DND-41 (cell line): ENCODE measurements at regions not wholly inside any gene's neighbourhood (a gene's known extent, or its start where the extent isn't known, plus 50 kb on each side); places are given as distances from the start of the nearest gene placed in this dataset.

ENCODE experiments used
- ATAC-seq: fragments of 200-7000 bp; cut with Tn5 transposase; 3 replicates; pipeline ENCODE4 v1.9.1; 2021; ENCODE audit warnings: low read depth; ENCODE audit not compliant: insufficient read depth
- DNase-seq: peaks from one replicate; pipeline ENCODE4 v3.0.0-alpha.2; 2020
- H2AFZ ChIP-seq: 2 replicates; pipeline ENCODE4 v1.6.0; 2012; ENCODE audit warnings: low read depth, low read length
- H3K27ac ChIP-seq: 2 replicates; pipeline ENCODE4 v1.5.1; 2012; ENCODE audit warnings: low read length, inconsistent platforms
- H3K27me3 ChIP-seq: fragments of 200-600 bp; sonication (generic); 2 replicates; pipeline ENCODE4 v1.6.0; 2012; ENCODE audit warnings: low read length, mild to moderate bottlenecking, inconsistent platforms; ENCODE audit not compliant: insufficient read depth, poor library complexity
- H3K36me3 ChIP-seq: 2 replicates; pipeline ENCODE4 v1.5.1; 2012; ENCODE audit warnings: low read length, inconsistent platforms; ENCODE audit not compliant: insufficient read depth
- H3K4me1 ChIP-seq: 2 replicates; pipeline ENCODE4 v1.5.1; 2012; ENCODE audit warnings: mild to moderate bottlenecking, low read length; ENCODE audit not compliant: insufficient read depth
- H3K4me2 ChIP-seq: 2 replicates; pipeline ENCODE4 v1.6.0; 2012; ENCODE audit warnings: mild to moderate bottlenecking, moderate library complexity, low read length, inconsistent platforms; ENCODE audit not compliant: insufficient read depth
- H3K4me3 ChIP-seq, 2 experiments: fragments of 200-600 bp in 1 of 2; shearing (Covaris generic) in 1 of 2; 2 replicates each; pipeline ENCODE4 v1.5.1; 2012 to 2016; ENCODE audit warnings: inconsistent platforms in 2 of 2, low read length in 2 of 2, mild to moderate bottlenecking in 2 of 2, low read depth in 1 of 2, moderate library complexity in 1 of 2
- H3K79me2 ChIP-seq: 2 replicates; pipeline ENCODE4 v1.6.0; 2012; ENCODE audit warnings: low read length, inconsistent platforms; ENCODE audit not compliant: insufficient read depth
- H3K9ac ChIP-seq: 2 replicates; pipeline ENCODE4 v1.6.0; 2012; ENCODE audit warnings: low read depth, mild to moderate bottlenecking, inconsistent platforms, low read length, moderate library complexity
- H3K9me3 ChIP-seq: 2 replicates; pipeline ENCODE4 v1.5.1; 2012; ENCODE audit warnings: low read length, moderate library complexity, mild to moderate bottlenecking, inconsistent platforms; ENCODE audit not compliant: insufficient read depth, severe bottlenecking
- H4K20me1 ChIP-seq: 2 replicates; pipeline ENCODE4 v1.6.0; 2012; ENCODE audit warnings: low read length; ENCODE audit not compliant: insufficient read depth
- EZH2 ChIP-seq: IDR thresholded peaks from 3 replicates; pipeline ENCODE4 v1.6.1; 2012; ENCODE audit warnings: borderline replicate concordance, low read depth, mild to moderate bottlenecking, moderate library complexity, low read length, inconsistent platforms; ENCODE audit not compliant: severe bottlenecking
- TF ChIP-seq, protein P1 (sequence below): IDR thresholded peaks from 2 replicates; pipeline ENCODE4 v1.5.1; 2012; ENCODE audit warnings: borderline replicate concordance, low read length, moderate library complexity, mild to moderate bottlenecking; ENCODE audit not compliant: poor library complexity, severe bottlenecking; ENCODE audit errors: extremely low read depth

DNA sequence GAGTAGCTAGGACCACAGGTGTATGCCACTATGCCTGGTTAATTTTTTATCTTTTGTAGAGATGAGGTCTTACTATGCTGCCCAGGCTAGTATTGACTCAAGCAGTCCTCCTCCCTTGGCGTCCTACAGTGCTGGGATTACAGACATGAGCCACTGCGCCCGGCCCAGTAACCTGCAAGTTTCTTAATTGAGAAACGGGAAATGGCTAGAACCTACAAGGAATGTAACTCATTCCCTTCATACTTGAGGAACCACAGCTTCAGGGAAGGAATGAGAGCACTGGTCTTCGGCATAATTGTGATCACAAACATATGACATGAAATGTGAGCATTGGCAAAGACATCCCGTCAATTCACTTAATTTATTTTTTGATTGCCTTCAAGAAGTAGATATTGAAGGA is 157.0 kb downstream of the KLF5 start:
- no peak for DNase-seq
- Histone ChIP-seq H3K36me3 (no peaks in the 10 kb centered on the region), H3K4me2 (no peak overlapping the region), H3K4me1 (peaks cover 11% of the 10 kb centered on the region), H3K27me3 (no peaks in the 10 kb centered on the region), H3K79me2 (no peaks in the 10 kb centered on the region), H4K20me1 (no peaks in the 10 kb centered on the region), H3K27ac (no peak overlapping the region), H2AFZ (no peak overlapping the region), H3K4me3 (no peak overlapping the region), H3K9ac (no peak overlapping the region), H3K9me3 (no peaks in the 10 kb centered on the region)
- no peak for ATAC-seq
- TF ChIP-seq EZH2: no peak
- TF ChIP-seq, protein P1, sequence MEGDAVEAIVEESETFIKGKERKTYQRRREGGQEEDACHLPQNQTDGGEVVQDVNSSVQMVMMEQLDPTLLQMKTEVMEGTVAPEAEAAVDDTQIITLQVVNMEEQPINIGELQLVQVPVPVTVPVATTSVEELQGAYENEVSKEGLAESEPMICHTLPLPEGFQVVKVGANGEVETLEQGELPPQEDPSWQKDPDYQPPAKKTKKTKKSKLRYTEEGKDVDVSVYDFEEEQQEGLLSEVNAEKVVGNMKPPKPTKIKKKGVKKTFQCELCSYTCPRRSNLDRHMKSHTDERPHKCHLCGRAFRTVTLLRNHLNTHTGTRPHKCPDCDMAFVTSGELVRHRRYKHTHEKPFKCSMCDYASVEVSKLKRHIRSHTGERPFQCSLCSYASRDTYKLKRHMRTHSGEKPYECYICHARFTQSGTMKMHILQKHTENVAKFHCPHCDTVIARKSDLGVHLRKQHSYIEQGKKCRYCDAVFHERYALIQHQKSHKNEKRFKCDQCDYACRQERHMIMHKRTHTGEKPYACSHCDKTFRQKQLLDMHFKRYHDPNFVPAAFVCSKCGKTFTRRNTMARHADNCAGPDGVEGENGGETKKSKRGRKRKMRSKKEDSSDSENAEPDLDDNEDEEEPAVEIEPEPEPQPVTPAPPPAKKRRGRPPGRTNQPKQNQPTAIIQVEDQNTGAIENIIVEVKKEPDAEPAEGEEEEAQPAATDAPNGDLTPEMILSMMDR: no peak

DNA sequence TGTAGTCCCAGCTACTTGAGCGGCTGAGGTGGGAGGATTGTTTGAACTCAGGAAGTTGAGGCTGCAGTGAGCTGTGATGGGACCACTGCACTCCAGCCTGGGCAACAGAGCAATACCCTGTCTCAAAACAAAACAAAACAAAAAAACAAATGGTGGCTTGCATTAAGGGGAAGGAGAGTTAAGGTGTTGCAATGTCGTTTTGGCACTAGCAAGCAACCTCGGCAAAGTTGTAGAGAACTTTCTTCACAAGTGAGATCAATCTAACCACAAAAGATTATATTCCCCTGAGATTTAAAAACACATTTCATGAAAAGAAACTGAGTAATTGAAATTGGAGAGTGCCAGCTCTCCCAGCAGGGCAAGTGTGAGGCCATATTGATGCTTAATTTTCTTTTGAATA is 153.7 kb downstream of the KLF5 start:
- H3K36me3 ChIP-seq: no peaks in the 10 kb centered on the region
- peak; percentile 84 for ATAC-seq
- no peaks in the 10 kb centered on the region for H4K20me1 ChIP-seq
- H2AFZ ChIP-seq: peak overlapping the region; percentile 51
- H3K27ac ChIP-seq: no peak overlapping the region
- no peak overlapping the region for H3K4me3 ChIP-seq
- H3K9ac ChIP-seq: no peak overlapping the region
- H3K4me1 ChIP-seq: peaks cover 11% of the 10 kb centered on the region
- H3K4me2 ChIP-seq: no peak overlapping the region; the same call in 1 of the 2 replicates
- peak; percentile 37 for DNase-seq
- no peaks in the 10 kb centered on the region for H3K79me2 ChIP-seq
- no peaks in the 10 kb centered on the region for H3K27me3 ChIP-seq
- H3K9me3 ChIP-seq: no peaks in the 10 kb centered on the region
- no peak for TF ChIP-seq EZH2
- TF ChIP-seq, protein P1: no peak

DNA sequence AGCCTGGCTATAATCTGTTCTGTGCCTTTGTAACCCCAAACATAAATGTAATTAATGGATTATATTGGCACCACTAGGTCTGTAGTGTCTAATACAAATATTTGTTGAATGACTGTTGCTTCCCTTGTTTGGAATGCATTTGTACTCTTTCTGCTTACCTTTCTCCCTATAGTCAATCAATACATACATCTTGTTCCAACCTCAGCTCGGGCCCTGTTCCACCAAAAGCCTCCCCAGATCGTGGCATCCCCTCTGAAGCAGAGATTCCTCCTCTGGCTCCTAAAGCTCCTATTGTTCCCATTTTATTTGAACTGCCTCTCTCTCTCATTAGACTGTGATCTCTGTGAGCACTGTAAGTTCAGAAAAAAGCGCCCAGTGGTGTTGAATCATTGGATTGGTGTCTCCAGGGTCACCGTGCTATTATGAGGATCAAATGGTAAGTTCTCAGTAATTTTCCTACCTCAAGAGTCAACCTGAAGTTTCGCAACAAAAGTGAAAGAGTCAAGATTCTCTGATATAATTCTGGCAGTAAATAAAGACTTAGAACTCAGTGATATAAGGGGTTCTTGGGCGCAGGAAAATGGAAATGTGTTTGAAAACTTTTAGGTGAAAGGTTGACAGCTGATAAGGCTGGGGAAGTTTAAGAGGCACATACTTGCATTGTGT is 151.5 kb downstream of the KLF5 start:
- H3K9ac ChIP-seq: no peak overlapping the region
- H3K9me3 ChIP-seq: no peaks in the 10 kb centered on the region
- H3K27me3 ChIP-seq: no peaks in the 10 kb centered on the region
- H3K36me3 ChIP-seq: no peaks in the 10 kb centered on the region
- no peak for DNase-seq
- TF ChIP-seq, protein P1: no peak
- TF ChIP-seq EZH2: no peak
- no peak overlapping the region for H3K4me3 ChIP-seq
- no peaks in the 10 kb centered on the region for H3K79me2 ChIP-seq
- H3K27ac ChIP-seq: no peak overlapping the region
- no peak for ATAC-seq
- peaks cover 11% of the 10 kb centered on the region for H3K4me1 ChIP-seq
- no peak overlapping the region for H2AFZ ChIP-seq
- H3K4me2 ChIP-seq: no peak overlapping the region
- no peaks in the 10 kb centered on the region for H4K20me1 ChIP-seq
